Right lobe of liver (tissue), 6 donors: ENCODE measurements at regions not wholly inside any gene's neighbourhood (a gene's known extent, or its start where the extent isn't known, plus 50 kb on each side); places are given as distances from the start of the nearest gene placed in this dataset.

Source experiments
- ATAC-seq, 4 donors: fragments of 200-7000 bp; cut with Tn5 transposase; one replicate each; pipeline ENCODE4 v1.9.1; 2020; ENCODE audit warnings: mild to moderate bottlenecking in 4 of 4, moderate library complexity in 4 of 4
- DNase-seq, 3 donors: peaks; one replicate each; pipeline ENCODE4 v3.0.0-alpha.2; 2020
- H3K27ac ChIP-seq, 3 donors: fragments of 200-600 bp; one replicate each; pipeline ENCODE4 v1.8.0; 2022
- H3K27me3 ChIP-seq, 2 donors: fragments of 200-600 bp; one replicate each; pipeline ENCODE4 v1.8.0; 2022
- H3K36me3 ChIP-seq, 4 donors: fragments of 200-600 bp; sonication (generic) in 1 of 4; one replicate each; pipeline versions ENCODE4 v1.5.1 to v1.8.0; 2017 to 2022; ENCODE audit warnings: control low read depth in 1 of 4
- H3K4me1 ChIP-seq, 4 donors: fragments of 200-600 bp; sonication (generic) in 1 of 4; one replicate each; pipeline versions ENCODE4 v1.5.1 to v1.8.0; 2017 to 2022; ENCODE audit warnings: control low read depth in 1 of 4
- H3K4me3 ChIP-seq, 3 donors: fragments of 200-600 bp; one replicate each; pipeline ENCODE4 v1.8.0; 2022
- H3K9me3 ChIP-seq, 4 donors: fragments of 200-600 bp; sonication (generic) in 1 of 4; one replicate each; pipeline versions ENCODE4 v1.5.1 to v1.8.0; 2017 to 2022; ENCODE audit warnings: control low read depth in 1 of 4
- POLR2A ChIP-seq: fragments of 450-650 bp; IDR thresholded peaks from one replicate; pipeline ENCODE4 v1.6.1; 2017; ENCODE audit warnings: antibody characterized with exemption, mild to moderate bottlenecking
- WGBS: methylation state at CpG from one replicate; pipeline ENCODE4 v1.1.6; 2018; ENCODE audit warnings: low coverage, low lambda C conversion rate; ENCODE audit not compliant: insufficient coverage; ENCODE audit errors: missing lambda C conversion rate; 5-methylcytosine and 5-hydroxymethylcytosine counted together
- intact Hi-C, 2 donors: fragments of 100-400 bp; cut with DNase I; formaldehyde crosslinking; loops; one replicate each; pipeline versions ENCODE4 v1.11.2 to v1.14.1; 2022
- TF ChIP-seq, protein P1 (sequence below), 4 donors: fragments of 200-600 bp in 3 of 4; fragments of 450-650 bp in 1 of 4; IDR thresholded peaks; one replicate each; pipeline versions ENCODE4 v1.5.1 to v1.8.0; 2016 to 2022; ENCODE audit warnings: antibody characterized with exemption in 4 of 4, mild to moderate bottlenecking in 2 of 4
- donor health status: DM: no; HTN: yes; CAD: no.
- donor health status: DM: no; HTN: no; CAD: no.
- donor health status: DM: no; HTN: no; CAD: no.
- donor health status: DM: no; HTN: yes; CAD: no.
- donor health status: DM: no; HTN: yes; CAD: no.

GRCh38 chr14:27253966-27254365 is 656.1 kb upstream of the NOVA1 start:
- DNase-seq (no peak), ATAC-seq (no peak)
- intact Hi-C loops, result no loop called here
- no peak overlapping the region for H3K4me3 ChIP-seq
- no peak overlapping the region for H3K27ac ChIP-seq
- no peaks in the 10 kb centered on the region for H3K27me3 ChIP-seq
- H3K9me3 ChIP-seq, result no peaks in the 10 kb centered on the region
- H3K36me3 ChIP-seq, result no peaks in the 10 kb centered on the region
- H3K4me1 ChIP-seq, result no peaks in the 10 kb centered on the region
- TF ChIP-seq POLR2A, result no peak
- TF ChIP-seq, protein P1, sequence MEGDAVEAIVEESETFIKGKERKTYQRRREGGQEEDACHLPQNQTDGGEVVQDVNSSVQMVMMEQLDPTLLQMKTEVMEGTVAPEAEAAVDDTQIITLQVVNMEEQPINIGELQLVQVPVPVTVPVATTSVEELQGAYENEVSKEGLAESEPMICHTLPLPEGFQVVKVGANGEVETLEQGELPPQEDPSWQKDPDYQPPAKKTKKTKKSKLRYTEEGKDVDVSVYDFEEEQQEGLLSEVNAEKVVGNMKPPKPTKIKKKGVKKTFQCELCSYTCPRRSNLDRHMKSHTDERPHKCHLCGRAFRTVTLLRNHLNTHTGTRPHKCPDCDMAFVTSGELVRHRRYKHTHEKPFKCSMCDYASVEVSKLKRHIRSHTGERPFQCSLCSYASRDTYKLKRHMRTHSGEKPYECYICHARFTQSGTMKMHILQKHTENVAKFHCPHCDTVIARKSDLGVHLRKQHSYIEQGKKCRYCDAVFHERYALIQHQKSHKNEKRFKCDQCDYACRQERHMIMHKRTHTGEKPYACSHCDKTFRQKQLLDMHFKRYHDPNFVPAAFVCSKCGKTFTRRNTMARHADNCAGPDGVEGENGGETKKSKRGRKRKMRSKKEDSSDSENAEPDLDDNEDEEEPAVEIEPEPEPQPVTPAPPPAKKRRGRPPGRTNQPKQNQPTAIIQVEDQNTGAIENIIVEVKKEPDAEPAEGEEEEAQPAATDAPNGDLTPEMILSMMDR (IDR thresholded peaks at IDR 0.05), result no peak
- WGBS, result 45% methylated on average over 4 of the region's 4 CpGs

GRCh38 chr14:27256805-27257204 is 659.0 kb upstream of the NOVA1 start:
- Histone ChIP-seq H3K4me1 (no peaks in the 10 kb centered on the region), H3K9me3 (peaks cover 0 to 2% (median 0%) of the 10 kb centered on the region in 4 donors), H3K4me3 (no peak overlapping the region), H3K36me3 (no peaks in the 10 kb centered on the region), H3K27ac (no peak overlapping the region), H3K27me3 (no peaks in the 10 kb centered on the region)
- TF ChIP-seq, protein P1 (IDR thresholded peaks at IDR 0.05), result no peak
- intact Hi-C loops, result no loop called here
- no peak for DNase-seq
- ATAC-seq, result no peak
- 51% methylated on average over 3 of the region's 3 CpGs for WGBS

GRCh38 chr14:27267876-27268275 is 670.0 kb upstream of the NOVA1 start:
- no peak for TF ChIP-seq POLR2A
- TF ChIP-seq, protein P1 (IDR thresholded peaks at IDR 0.05), result no peak
- DNase-seq (no peak), ATAC-seq (no peak)
- no peaks in the 10 kb centered on the region for H3K27me3 ChIP-seq
- no peaks in the 10 kb centered on the region for H3K4me1 ChIP-seq
- H3K9me3 ChIP-seq, result no peaks in the 10 kb centered on the region
- H3K27ac ChIP-seq, result no peak overlapping the region
- H3K36me3 ChIP-seq, result no peaks in the 10 kb centered on the region
- 57% methylated on average over 1 of the region's 1 CpG for WGBS
- no peak overlapping the region for H3K4me3 ChIP-seq
- intact Hi-C loops, result no loop called here

DNA sequence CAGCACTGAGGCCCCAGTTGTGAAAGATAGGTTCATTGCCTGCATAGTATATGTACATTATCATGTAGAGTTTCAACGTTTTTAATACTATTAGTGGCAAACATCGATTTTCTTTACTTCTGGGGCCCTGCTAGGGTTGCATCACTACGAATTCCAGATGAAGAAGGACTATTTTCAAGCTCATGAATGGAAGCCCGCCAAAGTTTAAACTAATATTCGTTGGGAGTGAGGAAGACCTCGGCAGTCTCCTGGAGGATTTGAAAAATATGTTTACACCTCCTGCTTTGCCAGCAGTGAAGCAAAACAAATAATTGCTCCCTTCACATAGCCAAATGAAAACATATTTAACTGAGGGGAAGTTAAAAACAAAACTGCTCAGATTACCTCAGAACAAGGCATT is 672.9 kb upstream of the NOVA1 start:
- ATAC-seq (no peak), DNase-seq (no peak)
- no peak overlapping the region for H3K4me3 ChIP-seq
- no peaks in the 10 kb centered on the region for H3K9me3 ChIP-seq
- H3K27ac ChIP-seq, result no peak overlapping the region
- H3K27me3 ChIP-seq, result no peaks in the 10 kb centered on the region
- no peak for TF ChIP-seq POLR2A
- TF ChIP-seq, protein P1 (IDR thresholded peaks at IDR 0.05), result no peak
- 30% methylated on average over 6 of the region's 6 CpGs for WGBS
- H3K36me3 ChIP-seq, result no peaks in the 10 kb centered on the region
- no peaks in the 10 kb centered on the region for H3K4me1 ChIP-seq
- intact Hi-C loops, result no loop called here

- WGBS, result 7% methylated on average over 2 of the region's 2 CpGs
- intact Hi-C loops, result no loop called here
- no peaks in the 10 kb centered on the region for H3K4me1 ChIP-seq
- no peak overlapping the region for H3K4me3 ChIP-seq
- H3K9me3 ChIP-seq, result no peaks in the 10 kb centered on the region
- ATAC-seq (no peak), DNase-seq (no peak)
- H3K27me3 ChIP-seq, result no peaks in the 10 kb centered on the region
- no peaks in the 10 kb centered on the region for H3K36me3 ChIP-seq
- no peak for TF ChIP-seq POLR2A
- TF ChIP-seq, protein P1 (IDR thresholded peaks at IDR 0.05), result no peak
- H3K27ac ChIP-seq, result no peak overlapping the region
These were observed 680.5 kb upstream of the NOVA1 start for GRCh38 chr14:27278341-27278740.
